Subcutaneous abdominal adipose tissue (tissue), 5 donors: ENCODE measurements at regions not wholly inside any gene's neighbourhood (a gene's known extent, or its start where the extent isn't known, plus 50 kb on each side); places are given as distances from the start of the nearest gene placed in this dataset.

Source experiments
- H3K27ac ChIP-seq: one replicate; pipeline ENCODE4 v1.7.0; 2013; ENCODE audit warnings: low read depth, mild to moderate bottlenecking, inconsistent platforms, low read length, moderate library complexity
- H3K27me3 ChIP-seq, 5 donors: one replicate each; pipeline ENCODE4 v1.7.0; 2013; ENCODE audit warnings: low read length in 5 of 5, inconsistent platforms in 1 of 5; ENCODE audit not compliant: control insufficient read depth in 5 of 5, insufficient read depth in 4 of 5
- H3K36me3 ChIP-seq, 5 donors: one replicate each; pipeline ENCODE4 v1.7.0; 2013; ENCODE audit warnings: low read length in 5 of 5; ENCODE audit not compliant: control insufficient read depth in 5 of 5, insufficient read depth in 5 of 5
- H3K4me1 ChIP-seq, 5 donors: one replicate each; pipeline ENCODE4 v1.7.0; 2013; ENCODE audit warnings: low read length in 5 of 5, mild to moderate bottlenecking in 3 of 5, moderate library complexity in 1 of 5; ENCODE audit not compliant: control insufficient read depth in 5 of 5, insufficient read depth in 5 of 5
- H3K4me3 ChIP-seq, 5 donors: one replicate each; pipeline ENCODE4 v1.7.0; 2013; ENCODE audit warnings: low read length in 5 of 5, low read depth in 1 of 5
- H3K9ac ChIP-seq, 5 donors: one replicate each; pipeline ENCODE4 v1.7.0; 2013; ENCODE audit warnings: low read length in 5 of 5, mild to moderate bottlenecking in 4 of 5, moderate library complexity in 3 of 5
- H3K9me3 ChIP-seq, 5 donors: one replicate each; pipeline ENCODE4 v1.7.0; 2013; ENCODE audit warnings: low read length in 5 of 5; ENCODE audit not compliant: control insufficient read depth in 5 of 5
- donor health status: healthy.
- donor health status: healthy.
- donor health status: healthy.
- donor health status: healthy.
- donor health status: healthy.

GRCh38 chr19:30149300-30149699, 207.3 kb downstream of the URI1 start:
- Histone ChIP-seq H3K27ac (no peak overlapping the region), H3K9ac (no peak overlapping the region), H3K36me3 (no peaks in the 10 kb centered on the region), H3K27me3 (peaks cover 0 to 24% (median 10%) of the 10 kb centered on the region in 5 donors), H3K9me3 (no peaks in the 10 kb centered on the region), H3K4me3 (no peak overlapping the region), H3K4me1 (no peaks in the 10 kb centered on the region)

GRCh38 chr19:30150626-30151025, 208.6 kb downstream of the URI1 start:
- Histone ChIP-seq H3K9ac (no peak overlapping the region), H3K4me1 (no peaks in the 10 kb centered on the region), H3K9me3 (no peaks in the 10 kb centered on the region), H3K36me3 (no peaks in the 10 kb centered on the region), H3K4me3 (no peak overlapping the region), H3K27ac (no peak overlapping the region), H3K27me3 (peaks cover 0 to 13% (median 7%) of the 10 kb centered on the region in 5 donors)

GRCh38 chr19:30151081-30151480, 209.0 kb downstream of the URI1 start:
- H3K4me3 ChIP-seq, result no peak overlapping the region
- no peak overlapping the region for H3K27ac ChIP-seq

GRCh38 chr19:30152510-30153291, 210.7 kb downstream of the URI1 start:
- no peak overlapping the region for H3K27ac ChIP-seq
- H3K9me3 ChIP-seq, result no peaks in the 10 kb centered on the region
- H3K4me1 ChIP-seq, result no peaks in the 10 kb centered on the region
- H3K4me3 ChIP-seq, result no peak overlapping the region
- H3K36me3 ChIP-seq, result no peaks in the 10 kb centered on the region
- no peak overlapping the region for H3K9ac ChIP-seq
- H3K27me3 ChIP-seq, result peaks cover 0 to 13% (median 12%) of the 10 kb centered on the region in 5 donors

More at GRCh38 chr19:30151081-30151480, 209.0 kb downstream of the URI1 start:
- H3K4me1 ChIP-seq, result no peaks in the 10 kb centered on the region
- no peaks in the 10 kb centered on the region for H3K9me3 ChIP-seq
- H3K27me3 ChIP-seq, result peaks cover 0 to 12% (median 7%) of the 10 kb centered on the region in 5 donors
- H3K9ac ChIP-seq, result no peak overlapping the region
- H3K36me3 ChIP-seq, result no peaks in the 10 kb centered on the region

- Histone ChIP-seq H3K27ac (no peak overlapping the region), H3K27me3 (peaks cover 0 to 13% (median 9%) of the 10 kb centered on the region in 5 donors), H3K36me3 (no peaks in the 10 kb centered on the region), H3K9ac (no peak overlapping the region), H3K4me3 (no peak overlapping the region), H3K9me3 (no peaks in the 10 kb centered on the region), H3K4me1 (no peaks in the 10 kb centered on the region)
Observed at GRCh38 chr19:30153326-30154210, 211.5 kb downstream of the URI1 start.

GRCh38 chr19:30154410-30154809, 212.4 kb downstream of the URI1 start:
- H3K4me1 ChIP-seq, result no peaks in the 10 kb centered on the region
- H3K9me3 ChIP-seq, result no peaks in the 10 kb centered on the region
- H3K9ac ChIP-seq, result no peak overlapping the region
- H3K27ac ChIP-seq, result no peak overlapping the region
- H3K4me3 ChIP-seq, result no peak overlapping the region
- no peaks in the 10 kb centered on the region for H3K36me3 ChIP-seq
- H3K27me3 ChIP-seq, result peaks cover 0 to 11% (median 8%) of the 10 kb centered on the region in 5 donors

GRCh38 chr19:30155381-30156200, 213.6 kb downstream of the URI1 start:
- Histone ChIP-seq H3K4me1 (no peaks in the 10 kb centered on the region), H3K9ac (no peak overlapping the region), H3K27me3 (peaks cover 0 to 10% (median 9%) of the 10 kb centered on the region in 5 donors), H3K4me3 (no peak overlapping the region), H3K36me3 (no peaks in the 10 kb centered on the region), H3K27ac (no peak overlapping the region), H3K9me3 (peaks cover 0 to 3% (median 0%) of the 10 kb centered on the region in 5 donors)

GRCh38 chr19:30156646-30157045, 214.6 kb downstream of the URI1 start:
- Histone ChIP-seq H3K36me3 (no peaks in the 10 kb centered on the region), H3K9me3 (peaks cover 0 to 3% (median 0%) of the 10 kb centered on the region in 5 donors), H3K4me3 (no peak overlapping the region), H3K9ac (no peak overlapping the region), H3K27me3 (peaks cover 0 to 10% (median 9%) of the 10 kb centered on the region in 5 donors), H3K27ac (no peak overlapping the region), H3K4me1 (no peaks in the 10 kb centered on the region)

GRCh38 chr19:30158067-30158892, 213.9 kb upstream of the ZNF536 start:
- Histone ChIP-seq H3K4me1 (no peaks in the 10 kb centered on the region), H3K9me3 (peaks cover 0 to 3% (median 0%) of the 10 kb centered on the region in 5 donors), H3K4me3 (no peak overlapping the region), H3K27me3 (peaks cover 0 to 9% (median 5%) of the 10 kb centered on the region in 5 donors), H3K9ac (no peak overlapping the region), H3K27ac (no peak overlapping the region), H3K36me3 (no peaks in the 10 kb centered on the region)
